Coronary artery (tissue), 2 donors: ENCODE measurements at regions not wholly inside any gene's neighbourhood (a gene's known extent, or its start where the extent isn't known, plus 50 kb on each side); places are given as distances from the start of the nearest gene placed in this dataset.

Experiments used
- DNase-seq: peaks from one replicate; pipeline ENCODE4 v3.0.0-alpha.2; 2017; ENCODE audit warnings: low spot score
- H3K27ac ChIP-seq, 2 donors: fragments of 200-600 bp; sonication (generic); one replicate each; pipeline ENCODE4 v1.5.1; 2016 to 2019
- H3K4me3 ChIP-seq: fragments of 200-600 bp; sonication (generic); 2 replicates; pipeline ENCODE4 v1.5.1; 2016; ENCODE audit warnings: mild to moderate bottlenecking, moderate library complexity
- TF ChIP-seq, protein P1 (sequence below): fragments of 200-600 bp; sonication (generic); IDR thresholded peaks from one replicate; pipeline ENCODE4 v1.5.1; 2019; ENCODE audit warnings: antibody characterized with exemption

DNA sequence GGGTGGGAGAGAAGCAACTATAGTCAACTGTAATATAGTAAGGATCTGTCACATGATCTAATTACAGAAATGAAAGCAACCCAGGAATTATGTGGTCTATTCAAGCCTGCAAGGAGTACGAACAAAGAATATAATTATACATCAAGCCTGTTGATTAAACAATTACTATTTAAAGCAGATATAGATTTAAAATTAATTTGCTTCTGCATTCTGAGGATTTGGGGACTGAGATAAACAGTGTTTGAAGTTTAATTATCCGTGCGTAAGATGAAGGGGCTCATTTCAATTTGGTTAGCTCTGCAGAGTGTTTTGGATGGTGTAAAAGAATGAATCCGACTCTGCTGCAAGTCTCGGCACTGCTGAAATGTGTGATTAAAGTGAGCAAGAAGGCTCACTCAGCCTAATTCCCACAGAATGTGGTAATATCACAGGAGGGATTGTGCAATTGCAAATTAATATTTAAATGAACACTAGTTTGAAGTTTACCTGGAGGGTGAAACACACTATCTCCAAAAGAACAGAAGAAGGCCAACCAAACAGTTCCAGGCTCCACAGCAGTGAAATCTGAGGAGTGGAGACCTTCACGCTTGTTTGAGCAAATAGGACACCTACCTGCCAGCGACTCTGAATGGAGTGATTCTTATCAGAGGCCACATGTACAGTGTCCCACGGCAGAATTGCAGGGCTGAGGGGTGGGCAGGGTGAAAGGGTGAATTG, 420.6 kb upstream of the SLC30A5 start:
- Histone ChIP-seq H3K4me3 (no peak overlapping the region), H3K27ac (no peak overlapping the region)
- TF ChIP-seq, protein P1, sequence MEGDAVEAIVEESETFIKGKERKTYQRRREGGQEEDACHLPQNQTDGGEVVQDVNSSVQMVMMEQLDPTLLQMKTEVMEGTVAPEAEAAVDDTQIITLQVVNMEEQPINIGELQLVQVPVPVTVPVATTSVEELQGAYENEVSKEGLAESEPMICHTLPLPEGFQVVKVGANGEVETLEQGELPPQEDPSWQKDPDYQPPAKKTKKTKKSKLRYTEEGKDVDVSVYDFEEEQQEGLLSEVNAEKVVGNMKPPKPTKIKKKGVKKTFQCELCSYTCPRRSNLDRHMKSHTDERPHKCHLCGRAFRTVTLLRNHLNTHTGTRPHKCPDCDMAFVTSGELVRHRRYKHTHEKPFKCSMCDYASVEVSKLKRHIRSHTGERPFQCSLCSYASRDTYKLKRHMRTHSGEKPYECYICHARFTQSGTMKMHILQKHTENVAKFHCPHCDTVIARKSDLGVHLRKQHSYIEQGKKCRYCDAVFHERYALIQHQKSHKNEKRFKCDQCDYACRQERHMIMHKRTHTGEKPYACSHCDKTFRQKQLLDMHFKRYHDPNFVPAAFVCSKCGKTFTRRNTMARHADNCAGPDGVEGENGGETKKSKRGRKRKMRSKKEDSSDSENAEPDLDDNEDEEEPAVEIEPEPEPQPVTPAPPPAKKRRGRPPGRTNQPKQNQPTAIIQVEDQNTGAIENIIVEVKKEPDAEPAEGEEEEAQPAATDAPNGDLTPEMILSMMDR, result no peak
- DNase-seq, result no peak

DNA sequence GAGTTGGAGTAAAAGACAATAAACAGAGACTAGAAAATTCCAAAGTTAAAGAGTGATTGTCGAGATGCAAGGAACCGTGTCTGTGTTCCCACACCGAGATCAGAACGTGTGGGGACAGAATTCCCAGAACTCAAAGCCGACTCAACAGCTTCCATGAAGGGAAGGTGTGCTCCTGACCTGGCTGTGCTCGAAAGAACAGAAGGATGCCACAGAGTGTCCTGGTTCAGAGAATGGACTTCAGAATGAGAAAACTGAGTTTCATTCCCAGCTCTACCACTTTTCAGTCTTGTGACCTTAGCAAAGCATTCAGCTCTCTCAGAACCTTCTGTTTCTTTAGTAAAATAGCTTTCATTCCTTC, 420.0 kb upstream of the SLC30A5 start:
- Histone ChIP-seq H3K27ac (no peak overlapping the region), H3K4me3 (no peak overlapping the region)
- no peak for DNase-seq
- TF ChIP-seq, protein P1, result no peak

DNA sequence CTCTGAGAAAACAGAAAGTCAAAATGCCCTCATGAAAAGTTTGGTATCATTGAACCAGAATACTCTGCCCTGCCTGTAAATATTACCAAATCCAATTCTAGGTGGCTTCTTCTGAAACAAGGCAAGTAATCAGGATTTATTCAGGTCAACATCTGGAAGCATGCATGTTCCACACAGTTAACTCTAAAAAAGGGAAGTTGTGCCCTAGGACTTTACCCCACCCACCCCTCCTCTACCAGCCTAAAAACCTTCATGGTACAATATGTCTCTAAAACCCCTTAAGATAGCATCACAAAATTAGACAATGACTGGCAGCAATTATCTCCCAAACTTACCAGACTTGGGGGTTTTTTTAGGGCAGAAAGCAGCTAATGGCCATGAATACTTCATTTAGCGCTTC, 414.8 kb upstream of the SLC30A5 start:
- Histone ChIP-seq H3K4me3 (no peak overlapping the region), H3K27ac (no peak overlapping the region)
- TF ChIP-seq, protein P1, result no peak
- no peak for DNase-seq

DNA sequence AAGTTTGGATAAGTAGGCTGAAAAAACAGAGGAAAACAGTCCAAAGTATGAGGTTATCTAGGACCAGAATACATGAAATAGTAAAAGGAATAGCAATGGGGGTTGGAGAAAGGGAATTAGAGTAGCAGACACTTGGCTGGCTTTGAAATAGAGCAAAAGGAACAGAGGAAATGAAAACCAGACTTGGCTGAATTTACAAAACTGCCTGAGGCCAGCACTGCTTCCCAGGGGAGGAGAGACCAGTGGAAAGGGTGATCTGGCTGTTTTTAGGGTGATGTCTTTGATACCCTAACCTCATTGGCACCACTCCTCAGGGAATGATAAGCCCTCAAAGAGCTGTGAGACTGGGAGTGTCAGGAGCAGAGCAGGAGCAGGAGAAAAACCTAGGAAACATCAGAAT, 413.4 kb upstream of the SLC30A5 start:
- DNase-seq, result no peak
- Histone ChIP-seq H3K27ac (no peak overlapping the region), H3K4me3 (no peak overlapping the region)
- TF ChIP-seq, protein P1, result no peak

DNA sequence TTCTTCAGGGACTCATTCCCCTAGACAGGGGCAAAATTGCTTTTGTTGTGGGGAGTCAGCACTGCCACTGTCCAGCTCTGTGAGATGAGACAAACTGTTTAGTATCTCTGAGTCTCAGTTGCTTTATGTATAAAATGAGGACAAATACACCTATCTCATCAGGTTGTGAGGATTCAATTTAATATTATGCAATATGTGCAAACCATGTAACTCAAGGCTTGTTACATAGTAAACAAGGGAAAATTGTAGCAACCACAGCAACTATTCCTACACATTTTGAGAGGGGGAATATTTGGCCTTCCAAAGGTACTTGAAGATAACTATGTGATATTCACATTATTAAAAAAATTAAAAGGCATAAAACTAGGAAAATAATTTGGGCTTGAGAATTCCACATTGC, 411.9 kb upstream of the SLC30A5 start:
- H3K27ac ChIP-seq, result no peak overlapping the region
- TF ChIP-seq, protein P1, result no peak
- DNase-seq, result no peak
- no peak overlapping the region for H3K4me3 ChIP-seq

DNA sequence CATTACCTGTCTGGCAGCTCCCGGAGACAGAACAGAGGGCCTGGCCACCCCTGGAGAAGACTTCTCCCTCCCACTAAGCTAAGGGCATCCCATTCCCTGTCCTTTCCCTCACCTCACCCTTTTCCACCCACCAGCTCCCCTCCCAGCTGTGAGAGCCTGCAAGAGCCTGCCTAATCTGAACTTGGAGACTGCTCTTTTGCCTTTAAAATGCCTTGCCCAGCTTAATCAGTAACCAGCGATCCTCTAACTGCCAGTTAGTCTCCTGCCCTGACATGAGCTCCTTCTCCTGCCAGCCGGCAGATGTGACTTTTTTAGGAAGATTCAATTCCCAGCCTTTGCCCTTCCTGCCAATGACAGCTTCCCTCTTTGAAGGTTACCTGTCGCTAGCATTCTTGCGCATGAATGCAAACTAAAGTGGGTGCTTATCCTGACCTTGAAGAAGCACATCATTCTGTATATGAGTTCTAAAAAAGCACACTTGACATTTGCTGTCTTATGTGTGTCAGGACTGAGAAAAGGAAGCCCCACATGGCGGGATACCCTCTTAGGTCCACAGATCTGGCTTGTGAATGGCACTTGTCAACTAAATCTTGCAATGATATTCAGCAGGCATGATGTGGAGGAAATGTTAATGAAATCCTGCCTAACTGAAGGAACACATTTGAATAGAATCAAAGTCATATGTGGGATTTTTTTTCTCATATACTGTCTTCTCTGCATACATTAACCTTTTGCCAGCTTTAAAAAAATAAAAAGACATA, 411.2 kb upstream of the SLC30A5 start:
- DNase-seq, result no peak

More for the DNA sequence above, 411.2 kb upstream of the SLC30A5 start:
- Histone ChIP-seq H3K4me3 (no peak overlapping the region), H3K27ac (no peak overlapping the region)
- TF ChIP-seq, protein P1, result no peak
